GM12878 (cell line): ENCODE measurements at regions not wholly inside any gene's neighbourhood (a gene's known extent, or its start where the extent isn't known, plus 50 kb on each side); places are given as distances from the start of the nearest gene placed in this dataset.

Source experiments
- ATAC-seq: fragments of 200-7000 bp; cut with Tn5 transposase; 3 replicates; pipeline ENCODE4 v1.9.1; 2020; ENCODE audit warnings: mild to moderate bottlenecking, moderate library complexity
- BruUV-seq: library from RNA; stranded (reverse); fragments of 400-500 nt; replicated peaks from 2 replicates; lab custom pipeline; 2021; lab: Mats Ljungman, UMichigan
- CTCF ChIA-PET: fragments of 300-600 bp; sonication (Branson Sonifier 250); formaldehyde crosslinking; extraction: SDS; loops from one replicate; lab custom pipeline; 2021; ENCODE audit warnings: inconsistent platforms; lab: Yijun Ruan, JAX
- POLR2A ChIA-PET: fragments of 350-600 bp; formaldehyde crosslinking; extraction: SDS; loops from one replicate; lab custom pipeline; 2021; ENCODE audit warnings: inconsistent platforms; lab: Charles Lee
- RAD21 ChIA-PET: fragments of 300-600 bp; sonication (Branson Sonifier 250); formaldehyde crosslinking; loops from one replicate; lab custom pipeline; 2023; ENCODE audit warnings: antibody characterized with exemption; ENCODE audit not compliant: unreplicated experiment; lab: Charles Lee
- SMC1A ChIA-PET: fragments of 300-600 bp; sonication (Branson Sonifier 250); formaldehyde crosslinking; loops from one replicate; lab custom pipeline; 2023; ENCODE audit not compliant: unreplicated experiment, uncharacterized antibody; lab: Charles Lee
- DNase-seq: peaks from one replicate; pipeline ENCODE4 v3.0.0-alpha.2; 2011; ENCODE audit warnings: low read depth, low spot score
- FAIRE-seq: peaks from 3 replicates; lab custom pipeline; 2011; peaks lifted over from hg19 to GRCh38; lab: Jason Lieb, UNC
- H2AFZ ChIP-seq: 2 replicates; pipeline ENCODE4 v1.6.0; 2011; ENCODE audit warnings: low read depth, low read length, control low read depth; ENCODE audit not compliant: control insufficient read depth
- H3K27ac ChIP-seq: 2 replicates; pipeline ENCODE4 v1.5.1; 2011; ENCODE audit warnings: control low read depth; ENCODE audit not compliant: control insufficient read depth, insufficient read depth
- H3K27me3 ChIP-seq, 2 experiments: replicated peaks in 1 of 2; 2 replicates each; pipeline versions ENCODE4 v1.6.0 to v1.6.1; 2011; ENCODE audit warnings: low read length in 1 of 2; ENCODE audit not compliant: control insufficient read depth in 2 of 2, insufficient read depth in 2 of 2
- H3K36me3 ChIP-seq, 2 experiments: 2 replicates each; pipeline ENCODE4 v1.5.1; 2011; ENCODE audit warnings: low read length in 1 of 2; ENCODE audit not compliant: control insufficient read depth in 2 of 2, insufficient read depth in 2 of 2
- H3K4me1 ChIP-seq: 2 replicates; pipeline ENCODE4 v1.6.1; 2011; ENCODE audit warnings: mild to moderate bottlenecking, low read length, moderate library complexity, mixed read lengths; ENCODE audit not compliant: control insufficient read depth, insufficient read depth
- H3K4me2 ChIP-seq: 2 replicates; pipeline ENCODE4 v1.6.0; 2011; ENCODE audit warnings: control low read depth; ENCODE audit not compliant: control insufficient read depth, insufficient read depth
- H3K4me3 ChIP-seq: fragments of 200-600 bp; sonication (generic); 2 replicates; pipeline ENCODE4 v1.5.1; 2016
- H3K79me2 ChIP-seq: 2 replicates; pipeline ENCODE4 v1.6.0; 2011; ENCODE audit warnings: low read length; ENCODE audit not compliant: control insufficient read depth, insufficient read depth
- H3K9ac ChIP-seq: 2 replicates; pipeline ENCODE4 v1.8.0; 2011; ENCODE audit warnings: low read length, control low read depth, mixed read lengths; ENCODE audit not compliant: control insufficient read depth, insufficient read depth
- H3K9me3 ChIP-seq: replicated peaks from 3 replicates; pipeline ENCODE4 v1.5.1; 2011; ENCODE audit warnings: mild to moderate bottlenecking, low read length; ENCODE audit not compliant: control insufficient read depth, insufficient read depth
- H4K20me1 ChIP-seq: 2 replicates; pipeline ENCODE4 v1.6.0; 2011; ENCODE audit not compliant: control insufficient read depth, insufficient read depth
- ATF2 ChIP-seq: IDR thresholded peaks from 2 replicates; pipeline ENCODE4 v1.6.1; 2012; ENCODE audit warnings: low read length, inconsistent platforms
- CBFB ChIP-seq: IDR thresholded peaks from 2 replicates; pipeline ENCODE4 v1.6.1; 2016; ENCODE audit warnings: antibody characterized with exemption, low read depth
- RAD51 ChIP-seq: fragments of 450-650 bp; IDR thresholded peaks from 2 replicates; pipeline ENCODE4 v1.6.1; 2016; ENCODE audit warnings: moderate library complexity, mild to moderate bottlenecking, inconsistent platforms
- RUNX3 ChIP-seq: IDR thresholded peaks from 2 replicates; pipeline ENCODE4 v1.6.1; 2012; ENCODE audit warnings: low read length, inconsistent platforms
- SMARCA5 ChIP-seq: fragments of 450-650 bp; IDR thresholded peaks from 2 replicates; pipeline ENCODE4 v1.6.1; 2017; ENCODE audit warnings: mild to moderate bottlenecking
- ZBTB11 ChIP-seq: fragments of 450-650 bp; formaldehyde crosslinking; IDR thresholded peaks from 2 replicates; pipeline ENCODE4 v1.5.0; 2022; ENCODE audit warnings: mild to moderate bottlenecking, missing genetic modification characterization
- WGBS: methylation state at CpG from one replicate; pipeline ENCODE4 v1.1.6; 2016; ENCODE audit warnings: low lambda C conversion rate; ENCODE audit not compliant: insufficient replicate concordance, insufficient coverage; ENCODE audit errors: missing lambda C conversion rate; 5-methylcytosine and 5-hydroxymethylcytosine counted together
- in situ Hi-C: fragments of 300-500 bp; cut with MboI; formaldehyde crosslinking; loops from 9 replicates; pipeline ENCODE4 v1.14.3; 2018; ENCODE audit warnings: mixed read lengths
- intact Hi-C: fragments of 100-400 bp; cut with micrococcal nuclease; formaldehyde crosslinking; loops from one replicate; pipeline ENCODE4 v1.14.2; 2022; ENCODE audit not compliant: unreplicated experiment

- ATAC-seq (no peak), DNase-seq (no peak), FAIRE-seq (no peak)
- Histone ChIP-seq H3K27me3 (no peaks in the 10 kb centered on the region), H3K4me3 (no peak overlapping the region), H3K36me3 (no peaks in the 10 kb centered on the region), H3K79me2 (no peaks in the 10 kb centered on the region), H3K9ac (no peak overlapping the region), H4K20me1 (no peaks in the 10 kb centered on the region), H3K4me1 (peaks cover 11% of the 10 kb centered on the region), H3K9me3 (no peaks in the 10 kb centered on the region), H3K4me2 (no peak overlapping the region), H3K27ac (no peak overlapping the region), H2AFZ (no peak overlapping the region)
- no peak for TF ChIP-seq ZBTB11 (CRISPR knock-in tag)
- no peak for TF ChIP-seq RAD51
- TF ChIP-seq CBFB = no peak
- no peak for TF ChIP-seq RUNX3
- TF ChIP-seq SMARCA5 = no peak
- TF ChIP-seq ATF2 = no peak
- in situ Hi-C loops (no loop called here), intact Hi-C loops (no loop called here)
- RAD21 ChIA-PET = no interaction called here
- CTCF ChIA-PET = interaction anchor here (0.8 to 1.4 kb wide), 3 partner anchors 9 to 229 kb away, joined by 3 to 4 read pairs (median 3); no protein-coding TSS in a partner anchor
- 43% methylated on average over 8 of the region's 8 CpGs for WGBS
- no TSS peak for BruUV-seq
- POLR2A ChIA-PET = no interaction called here
- SMC1A ChIA-PET = no interaction called here
Observed at GRCh38 chr1:94708811-94709210, 111.3 kb upstream of the SLC44A3 start.
